ENCODE measurements at regions not wholly inside any gene's neighbourhood (a gene's known extent, or its start where the extent isn't known, plus 50 kb on each side); places are given as distances from the start of the nearest gene placed in this dataset.
"Not testable (repeated sequence)": the region's sequence is repeated elsewhere in the genome, so short reads cannot be mapped to it uniquely, and the experiment has no call there.

- no peak for DNase-seq (ENCODE audit: low read depth)
- Histone ChIP-seq H3K4me3 (ENCODE audit: low read depth, low read length) (no peak overlapping the region), H3K27me3 (ENCODE audit: control insufficient read depth, insufficient read depth, low read length) (no peaks in the 10 kb centered on the region), H3K36me3 (ENCODE audit: control insufficient read depth, insufficient read depth, low read length) (no peaks in the 10 kb centered on the region)
- no peak for TF ChIP-seq CTCF (IDR thresholded peaks at IDR 0.05; ENCODE audit: insufficient read depth, low read length, poor library complexity, severe bottlenecking)
Observed at GRCh38 chr6:155630085-155630484, 174.4 kb upstream of the NOX3 start.

GRCh38 chr6:155629652-155630051 lies 174.0 kb upstream of the NOX3 start:
- Histone ChIP-seq H3K36me3 (ENCODE audit: control insufficient read depth, insufficient read depth, low read length) (no peaks in the 10 kb centered on the region), H3K4me3 (ENCODE audit: low read depth, low read length) (no peak overlapping the region), H3K27me3 (ENCODE audit: control insufficient read depth, insufficient read depth, low read length) (no peaks in the 10 kb centered on the region)
- no peak for TF ChIP-seq CTCF (IDR thresholded peaks at IDR 0.05; ENCODE audit: insufficient read depth, low read length, poor library complexity, severe bottlenecking)
- DNase-seq (ENCODE audit: low read depth): no peak

- H3K36me3 ChIP-seq (ENCODE audit: control insufficient read depth, insufficient read depth, low read length): no peaks in the 10 kb centered on the region
- H3K27me3 ChIP-seq (ENCODE audit: control insufficient read depth, insufficient read depth, low read length): no peaks in the 10 kb centered on the region
- no peak overlapping the region for H3K4me3 ChIP-seq (ENCODE audit: low read depth, low read length)
- TF ChIP-seq CTCF (IDR thresholded peaks at IDR 0.05; ENCODE audit: insufficient read depth, low read length, poor library complexity, severe bottlenecking): no peak
- no peak for DNase-seq (ENCODE audit: low read depth)
Observed at GRCh38 chr6:155628306-155628705, 172.7 kb upstream of the NOX3 start.

GRCh38 chr6:155627722-155628212 lies 172.1 kb upstream of the NOX3 start:
- not testable (repeated sequence) for H3K27me3 ChIP-seq (ENCODE audit: control insufficient read depth, insufficient read depth, low read length); H3K4me3 ChIP-seq (ENCODE audit: low read depth, low read length); H3K36me3 ChIP-seq (ENCODE audit: control insufficient read depth, insufficient read depth, low read length); DNase-seq (ENCODE audit: low read depth)

GRCh38 chr6:155623450-155624178 lies 168.0 kb upstream of the NOX3 start:
- no peaks in the 10 kb centered on the region for H3K27me3 ChIP-seq (ENCODE audit: control insufficient read depth, insufficient read depth, low read length)
- H3K4me3 ChIP-seq (ENCODE audit: low read depth, low read length): no peak overlapping the region
- no peaks in the 10 kb centered on the region for H3K36me3 ChIP-seq (ENCODE audit: control insufficient read depth, insufficient read depth, low read length)
- TF ChIP-seq CTCF (IDR thresholded peaks at IDR 0.05; ENCODE audit: insufficient read depth, low read length, poor library complexity, severe bottlenecking): no peak
- no peak for DNase-seq (ENCODE audit: low read depth)

- no peak overlapping the region for H3K4me3 ChIP-seq (ENCODE audit: low read depth, low read length)
- no peak for TF ChIP-seq CTCF (IDR thresholded peaks at IDR 0.05; ENCODE audit: insufficient read depth, low read length, poor library complexity, severe bottlenecking)
- H3K27me3 ChIP-seq (ENCODE audit: control insufficient read depth, insufficient read depth, low read length): no peaks in the 10 kb centered on the region
- no peak for DNase-seq (ENCODE audit: low read depth)
- H3K36me3 ChIP-seq (ENCODE audit: control insufficient read depth, insufficient read depth, low read length): no peaks in the 10 kb centered on the region
Observed at GRCh38 chr6:155614606-155615005, 159.0 kb upstream of the NOX3 start.
